Activated T-cell treated with anti-CD3 and anti-CD28 coated beads, Interleukin-2, amount 50 U/mL, for 24 hours (primary cell): ENCODE measurements at regions not wholly inside any gene's neighbourhood (a gene's known extent, or its start where the extent isn't known, plus 50 kb on each side); places are given as distances from the start of the nearest gene placed in this dataset.

Experiments
- DNase-seq: peaks from one replicate; pipeline ENCODE4 v3.0.0-alpha.2; 2020
- H3K27ac Mint-ChIP-seq: 2 replicates; pipeline ENCODE4 v1.8.0; 2020; ENCODE audit warnings: mild to moderate bottlenecking, mixed read lengths
- H3K27me3 Mint-ChIP-seq: 2 replicates; pipeline ENCODE4 v1.8.0; 2020; ENCODE audit warnings: mixed read lengths
- H3K36me3 Mint-ChIP-seq: 2 replicates; pipeline ENCODE4 v1.8.0; 2020; ENCODE audit warnings: low read depth, mixed read lengths
- H3K4me1 Mint-ChIP-seq: 2 replicates; pipeline ENCODE4 v1.8.0; 2020; ENCODE audit warnings: low read depth, mixed read lengths
- H3K4me3 Mint-ChIP-seq: 2 replicates; pipeline ENCODE4 v1.8.0; 2020; ENCODE audit warnings: mild to moderate bottlenecking, moderate library complexity, mixed read lengths
- H3K9me3 Mint-ChIP-seq: 2 replicates; pipeline ENCODE4 v1.8.0; 2020; ENCODE audit warnings: mixed read lengths

- Mint-ChIP-seq H3K27me3 (no peaks in the 10 kb centered on the region), H3K36me3 (no peaks in the 10 kb centered on the region), H3K27ac (no peak overlapping the region), H3K4me3 (no peak overlapping the region), H3K9me3 (peaks cover 5% of the 10 kb centered on the region), H3K4me1 (no peaks in the 10 kb centered on the region)
- no peak for DNase-seq
These were observed 709.5 kb downstream of the KCNJ2 start for GRCh38 chr17:70878879-70879278.

DNA sequence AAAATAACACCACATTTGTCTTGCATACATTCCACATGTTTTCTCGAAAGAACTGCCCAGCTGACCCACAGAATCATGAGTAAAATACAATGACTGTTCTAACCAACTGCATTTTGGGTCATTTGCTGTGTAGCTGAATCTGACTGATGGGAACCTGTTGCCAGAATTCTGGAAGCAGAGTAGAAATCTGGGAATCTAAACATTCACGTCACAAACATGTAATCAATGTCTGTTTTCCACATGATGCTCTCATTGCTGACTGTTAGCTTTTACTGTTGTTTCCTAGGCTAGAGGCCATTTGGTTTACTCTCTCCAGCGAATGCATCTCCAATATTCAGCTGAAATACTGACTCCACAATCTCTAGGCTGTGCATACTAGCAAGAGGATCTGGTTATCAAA is 710.1 kb downstream of the KCNJ2 start:
- peaks cover 5% of the 10 kb centered on the region for H3K9me3 Mint-ChIP-seq
- DNase-seq: no peak
- H3K27ac Mint-ChIP-seq: no peak overlapping the region
- no peaks in the 10 kb centered on the region for H3K27me3 Mint-ChIP-seq
- H3K36me3 Mint-ChIP-seq: no peaks in the 10 kb centered on the region
- no peaks in the 10 kb centered on the region for H3K4me1 Mint-ChIP-seq
- H3K4me3 Mint-ChIP-seq: no peak overlapping the region

DNA sequence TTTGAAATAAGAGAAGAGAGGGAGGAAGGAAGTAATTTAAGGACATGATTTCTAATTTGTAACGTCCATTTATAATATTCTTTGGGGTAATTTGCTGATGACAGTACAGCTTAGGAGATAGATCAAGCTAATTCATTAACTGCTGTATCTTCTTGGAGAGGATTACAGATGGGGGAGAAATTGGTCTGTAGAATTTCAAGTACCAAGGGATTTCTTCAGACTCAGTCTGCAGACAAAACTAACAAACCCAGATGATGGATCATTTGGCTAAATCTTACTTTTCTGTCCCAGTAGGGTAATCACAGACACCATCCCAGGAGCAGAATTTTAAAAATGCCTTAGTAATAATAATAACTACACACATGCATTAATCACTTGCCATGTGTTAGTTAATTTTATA is 711.8 kb downstream of the KCNJ2 start:
- Mint-ChIP-seq H3K27ac (no peak overlapping the region), H3K4me1 (no peaks in the 10 kb centered on the region), H3K9me3 (peaks cover 3% of the 10 kb centered on the region), H3K27me3 (no peaks in the 10 kb centered on the region), H3K36me3 (no peaks in the 10 kb centered on the region), H3K4me3 (no peak overlapping the region)
- DNase-seq: no peak

- H3K36me3 Mint-ChIP-seq: no peaks in the 10 kb centered on the region
- H3K27me3 Mint-ChIP-seq: no peaks in the 10 kb centered on the region
- H3K4me1 Mint-ChIP-seq: no peaks in the 10 kb centered on the region
- DNase-seq: no peak
- peaks cover 2% of the 10 kb centered on the region for H3K9me3 Mint-ChIP-seq
- H3K27ac Mint-ChIP-seq: no peak overlapping the region
- H3K4me3 Mint-ChIP-seq: no peak overlapping the region
These were observed 713.2 kb downstream of the KCNJ2 start for GRCh38 chr17:70882504-70882903.

DNA sequence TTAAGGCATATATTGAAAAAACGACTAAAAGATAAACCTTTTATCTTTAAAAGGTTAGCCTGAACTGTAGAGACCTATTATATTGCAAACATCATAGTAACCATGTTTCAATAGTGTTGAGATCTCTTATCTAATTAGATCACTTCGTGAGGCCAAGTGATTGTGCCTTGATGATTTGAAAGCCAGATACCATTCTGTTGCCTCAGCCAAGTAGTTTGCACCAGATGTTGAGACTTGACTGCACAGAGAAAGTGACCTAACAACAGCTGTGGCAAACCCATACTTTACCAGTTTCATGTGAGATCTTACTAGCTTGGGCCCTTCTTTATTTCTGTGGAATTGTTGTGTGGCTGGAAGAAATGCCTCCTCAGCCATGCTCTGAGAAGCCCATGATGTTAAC is 717.3 kb downstream of the KCNJ2 start:
- DNase-seq: no peak
- no peak overlapping the region for H3K4me3 Mint-ChIP-seq
- H3K27ac Mint-ChIP-seq: no peak overlapping the region
- no peaks in the 10 kb centered on the region for H3K36me3 Mint-ChIP-seq
- H3K4me1 Mint-ChIP-seq: no peaks in the 10 kb centered on the region
- H3K9me3 Mint-ChIP-seq: peaks cover 8% of the 10 kb centered on the region
- H3K27me3 Mint-ChIP-seq: no peaks in the 10 kb centered on the region

DNA sequence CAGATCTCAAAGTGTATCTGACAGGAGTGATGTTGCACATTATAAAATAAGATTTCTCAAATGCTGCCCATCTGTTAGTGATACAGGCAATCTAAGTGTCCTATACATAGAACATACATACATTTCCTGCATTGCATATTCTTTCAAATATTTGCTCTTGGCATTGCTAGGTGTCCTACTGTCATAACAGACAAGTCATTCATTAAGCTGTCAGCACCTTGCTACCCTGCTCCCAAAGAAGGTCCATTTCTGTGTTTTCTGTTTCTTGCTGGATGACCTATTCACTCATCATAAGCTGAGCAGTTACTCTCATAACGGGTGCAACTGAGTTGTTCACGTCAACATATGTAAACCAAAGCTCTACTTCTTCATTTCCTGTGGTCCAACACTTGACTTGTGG is 719.0 kb downstream of the KCNJ2 start:
- no peak for DNase-seq
- Mint-ChIP-seq H3K4me3 (no peak overlapping the region), H3K27me3 (no peaks in the 10 kb centered on the region), H3K36me3 (no peaks in the 10 kb centered on the region), H3K9me3 (peaks cover 8% of the 10 kb centered on the region), H3K27ac (no peak overlapping the region), H3K4me1 (no peaks in the 10 kb centered on the region)

- Mint-ChIP-seq H3K4me1 (no peaks in the 10 kb centered on the region), H3K36me3 (no peaks in the 10 kb centered on the region), H3K27me3 (no peaks in the 10 kb centered on the region), H3K27ac (no peak overlapping the region), H3K4me3 (no peak overlapping the region), H3K9me3 (peaks cover 11% of the 10 kb centered on the region)
- DNase-seq: no peak
These were observed 722.0 kb downstream of the KCNJ2 start for GRCh38 chr17:70891306-70891705.

- no peaks in the 10 kb centered on the region for H3K27me3 Mint-ChIP-seq
These were observed 723.2 kb downstream of the KCNJ2 start for GRCh38 chr17:70892527-70892926.

DNA sequence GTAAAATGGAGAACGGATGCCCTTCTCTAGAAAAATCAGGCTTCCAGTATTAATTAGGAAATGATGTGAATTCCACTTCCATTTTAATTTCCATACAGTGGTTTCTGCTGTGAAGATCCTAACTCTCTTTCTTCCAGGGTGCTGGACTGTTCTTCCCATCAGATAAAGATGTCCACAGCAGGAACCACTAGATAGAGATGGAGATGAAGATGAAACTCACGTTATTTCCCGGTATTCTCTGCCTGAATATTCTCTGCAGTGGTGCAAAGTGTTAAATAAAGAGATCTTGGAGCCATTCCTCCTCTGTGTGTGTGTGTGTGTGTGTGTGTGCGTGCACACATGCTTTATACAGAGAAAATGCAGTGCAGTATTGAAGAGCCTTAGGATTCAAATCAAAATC is 727.5 kb downstream of the KCNJ2 start:
- Mint-ChIP-seq H3K27me3 (no peaks in the 10 kb centered on the region), H3K4me1 (no peaks in the 10 kb centered on the region), H3K27ac (no peak overlapping the region), H3K36me3 (no peaks in the 10 kb centered on the region), H3K9me3 (peaks cover 10% of the 10 kb centered on the region), H3K4me3 (no peak overlapping the region)
- no peak for DNase-seq

More at GRCh38 chr17:70892527-70892926, 723.2 kb downstream of the KCNJ2 start:
- Mint-ChIP-seq H3K4me3 (no peak overlapping the region), H3K9me3 (peaks cover 13% of the 10 kb centered on the region), H3K4me1 (no peaks in the 10 kb centered on the region), H3K36me3 (no peaks in the 10 kb centered on the region), H3K27ac (no peak overlapping the region)
- DNase-seq: no peak

DNA sequence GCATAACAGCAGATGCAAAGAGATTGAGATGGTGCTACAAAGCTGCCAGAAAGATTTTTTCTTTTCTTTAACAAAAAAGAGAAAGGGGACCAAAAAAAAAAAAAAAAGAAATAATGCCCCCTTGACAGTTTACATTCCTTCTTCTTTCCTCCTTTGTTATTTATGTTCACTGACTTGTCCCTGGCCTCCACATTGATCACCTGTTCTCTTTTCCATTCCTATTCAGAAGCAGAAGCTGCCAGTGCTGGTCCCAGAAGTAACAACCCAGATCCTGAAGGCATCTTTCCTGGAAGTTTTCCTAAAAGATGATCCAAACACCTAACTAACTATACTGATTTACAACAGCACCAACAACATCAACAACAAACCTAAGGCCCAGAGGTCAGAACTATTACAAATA is 728.1 kb downstream of the KCNJ2 start:
- H3K27ac Mint-ChIP-seq: no peak overlapping the region
- H3K4me1 Mint-ChIP-seq: no peaks in the 10 kb centered on the region
- H3K36me3 Mint-ChIP-seq: no peaks in the 10 kb centered on the region
- H3K9me3 Mint-ChIP-seq: peaks cover 10% of the 10 kb centered on the region
- no peak overlapping the region for H3K4me3 Mint-ChIP-seq
- H3K27me3 Mint-ChIP-seq: no peaks in the 10 kb centered on the region
- DNase-seq: no peak

- no peaks in the 10 kb centered on the region for H3K4me1 Mint-ChIP-seq
- no peak overlapping the region for H3K4me3 Mint-ChIP-seq
- DNase-seq: no peak
- no peak overlapping the region for H3K27ac Mint-ChIP-seq
- peaks cover 7% of the 10 kb centered on the region for H3K9me3 Mint-ChIP-seq
- H3K36me3 Mint-ChIP-seq: no peaks in the 10 kb centered on the region
- no peaks in the 10 kb centered on the region for H3K27me3 Mint-ChIP-seq
These were observed 732.5 kb downstream of the KCNJ2 start for GRCh38 chr17:70901870-70902269.

DNA sequence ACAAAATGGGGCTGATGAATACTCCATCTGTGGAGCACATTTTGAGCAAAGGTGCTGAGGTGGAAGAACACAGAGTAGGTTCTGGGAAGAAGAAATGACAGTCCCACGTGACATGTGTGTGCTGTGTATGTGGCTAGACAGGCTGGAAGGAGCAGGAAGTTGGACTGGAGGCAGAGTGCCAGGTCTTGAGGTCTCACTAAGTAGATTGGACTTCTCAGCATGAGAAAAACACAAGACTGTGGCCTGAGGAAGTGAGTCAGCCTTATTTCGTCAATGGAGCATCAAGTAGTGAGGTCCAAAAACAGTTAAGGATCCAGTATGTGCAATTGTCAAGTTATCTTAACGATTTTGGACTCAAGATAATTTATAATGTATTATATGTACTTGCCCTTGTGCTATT is 736.5 kb downstream of the KCNJ2 start:
- Mint-ChIP-seq H3K27me3 (no peaks in the 10 kb centered on the region), H3K9me3 (peaks cover 5% of the 10 kb centered on the region), H3K36me3 (no peaks in the 10 kb centered on the region), H3K27ac (no peak overlapping the region), H3K4me3 (no peak overlapping the region), H3K4me1 (no peaks in the 10 kb centered on the region)
- no peak for DNase-seq

DNA sequence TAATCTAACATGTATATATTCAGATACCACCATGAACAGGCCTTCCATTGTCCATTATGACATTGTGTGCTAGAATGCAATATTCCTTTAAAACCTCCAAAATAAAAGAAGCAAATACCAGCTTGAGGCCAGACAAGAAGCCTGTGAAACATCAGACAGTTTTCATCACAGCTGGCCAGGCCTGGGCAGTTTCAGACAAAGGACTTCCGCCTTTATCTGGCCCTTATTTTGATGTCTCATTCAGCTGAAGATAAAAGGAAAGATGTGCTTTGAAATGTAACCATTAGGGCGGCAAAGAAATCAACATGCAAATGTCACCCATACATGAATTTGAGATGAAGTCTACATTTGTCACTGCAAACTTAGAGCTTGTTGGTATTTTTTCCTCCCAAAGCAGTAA is 737.5 kb downstream of the KCNJ2 start:
- H3K27ac Mint-ChIP-seq: no peak overlapping the region
- no peak for DNase-seq
- H3K9me3 Mint-ChIP-seq: peaks cover 5% of the 10 kb centered on the region
- H3K27me3 Mint-ChIP-seq: no peaks in the 10 kb centered on the region
- no peaks in the 10 kb centered on the region for H3K36me3 Mint-ChIP-seq
- no peak overlapping the region for H3K4me3 Mint-ChIP-seq
- no peaks in the 10 kb centered on the region for H3K4me1 Mint-ChIP-seq

- Mint-ChIP-seq H3K9me3 (peaks cover 20% of the 10 kb centered on the region), H3K36me3 (no peaks in the 10 kb centered on the region), H3K27ac (no peak overlapping the region), H3K27me3 (no peaks in the 10 kb centered on the region), H3K4me3 (no peak overlapping the region), H3K4me1 (no peaks in the 10 kb centered on the region)
- DNase-seq: no peak
These were observed 743.6 kb downstream of the KCNJ2 start for GRCh38 chr17:70912716-70913485.

DNA sequence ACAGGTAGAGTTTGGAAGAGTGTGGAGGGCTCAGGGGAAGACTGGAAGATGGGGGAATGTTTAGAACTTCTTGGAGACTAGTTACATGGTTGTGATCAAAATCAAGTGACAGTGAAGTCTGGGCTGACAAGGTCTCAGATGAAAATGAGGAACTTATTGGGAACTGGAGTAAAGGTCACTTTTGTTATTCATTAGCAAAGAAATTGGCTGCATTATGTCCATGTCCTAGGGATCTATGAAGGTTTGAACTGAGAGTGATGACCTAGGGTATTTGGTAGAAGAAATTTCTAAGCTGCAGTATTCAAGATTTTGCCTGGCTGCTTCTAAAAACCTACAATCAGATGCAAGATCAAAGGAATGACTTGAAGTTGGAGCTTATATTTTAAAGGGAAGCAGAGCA is 747.1 kb downstream of the KCNJ2 start:
- H3K27me3 Mint-ChIP-seq: no peaks in the 10 kb centered on the region
- H3K9me3 Mint-ChIP-seq: peaks cover 31% of the 10 kb centered on the region
- no peak overlapping the region for H3K27ac Mint-ChIP-seq
- H3K36me3 Mint-ChIP-seq: no peaks in the 10 kb centered on the region
- DNase-seq: no peak
- no peaks in the 10 kb centered on the region for H3K4me1 Mint-ChIP-seq
- no peak overlapping the region for H3K4me3 Mint-ChIP-seq

GRCh38 chr17:70919241-70919640 is 749.9 kb downstream of the KCNJ2 start:
- no peaks in the 10 kb centered on the region for H3K4me1 Mint-ChIP-seq
- no peak overlapping the region for H3K27ac Mint-ChIP-seq
- DNase-seq: no peak
- peaks cover 31% of the 10 kb centered on the region for H3K9me3 Mint-ChIP-seq
- H3K36me3 Mint-ChIP-seq: no peaks in the 10 kb centered on the region
- H3K27me3 Mint-ChIP-seq: no peaks in the 10 kb centered on the region
- H3K4me3 Mint-ChIP-seq: no peak overlapping the region
